ENCODE measurements at regions not wholly inside any gene's neighbourhood (a gene's known extent, or its start where the extent isn't known, plus 50 kb on each side); places are given as distances from the start of the nearest gene placed in this dataset.

GRCh38 chr12:66919466-66919865 is 240.6 kb upstream of the GRIP1 start:
- DNase-seq: no peak

- DNase-seq: no peak
Measured at GRCh38 chr12:66920205-66920604, 241.3 kb upstream of the GRIP1 start.

- no peak for DNase-seq
Measured at GRCh38 chr12:66921151-66921550, 242.3 kb upstream of the GRIP1 start.

DNA sequence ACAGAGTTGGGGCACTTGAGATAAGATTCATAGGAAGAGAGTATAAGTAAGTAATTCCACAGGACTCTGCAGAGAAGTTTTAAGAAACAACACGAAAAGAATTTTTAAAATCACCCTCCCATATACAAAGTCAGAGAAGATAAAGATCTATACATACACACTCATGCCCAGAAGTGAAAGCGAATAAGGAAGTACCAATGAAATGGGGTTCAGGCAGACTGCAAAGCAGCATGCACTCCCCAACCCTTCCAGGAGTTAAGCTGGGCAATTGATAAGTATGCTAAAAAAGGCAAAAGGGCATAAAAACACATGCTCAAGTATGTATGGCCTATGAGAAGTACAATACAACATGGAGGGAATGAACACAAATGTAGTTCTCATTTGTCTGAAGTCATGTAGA is 246.2 kb upstream of the GRIP1 start:
- DNase-seq: no peak

- no peak for DNase-seq
Measured at GRCh38 chr12:66929121-66929520, 250.2 kb upstream of the GRIP1 start.

- DNase-seq: no peak
Measured at GRCh38 chr12:66931091-66931490, 252.2 kb upstream of the GRIP1 start.

DNA sequence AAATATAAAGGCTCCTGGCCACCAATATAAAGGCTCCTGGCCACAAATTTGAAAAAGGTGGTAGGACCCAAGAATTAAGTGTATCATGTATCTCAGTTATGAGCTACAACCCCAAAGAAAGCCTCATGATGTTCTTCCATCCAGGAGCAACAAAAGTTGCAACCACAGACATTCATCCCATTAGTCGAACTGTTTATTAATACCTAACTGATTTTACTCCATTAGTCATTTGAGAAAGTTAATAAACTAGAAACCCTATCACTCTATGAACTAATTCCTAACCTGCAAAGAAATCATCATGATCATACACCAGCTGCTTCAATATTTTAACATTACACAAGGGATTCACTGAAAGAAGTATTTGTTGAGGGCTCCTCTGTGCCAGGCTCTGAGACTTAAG is 253.2 kb upstream of the GRIP1 start:
- DNase-seq: no peak

GRCh38 chr12:66934302-66935062 is 255.6 kb upstream of the GRIP1 start:
- DNase-seq: no peak

- DNase-seq: no peak
Measured at GRCh38 chr12:66941150-66941549, 262.3 kb upstream of the GRIP1 start.

DNA sequence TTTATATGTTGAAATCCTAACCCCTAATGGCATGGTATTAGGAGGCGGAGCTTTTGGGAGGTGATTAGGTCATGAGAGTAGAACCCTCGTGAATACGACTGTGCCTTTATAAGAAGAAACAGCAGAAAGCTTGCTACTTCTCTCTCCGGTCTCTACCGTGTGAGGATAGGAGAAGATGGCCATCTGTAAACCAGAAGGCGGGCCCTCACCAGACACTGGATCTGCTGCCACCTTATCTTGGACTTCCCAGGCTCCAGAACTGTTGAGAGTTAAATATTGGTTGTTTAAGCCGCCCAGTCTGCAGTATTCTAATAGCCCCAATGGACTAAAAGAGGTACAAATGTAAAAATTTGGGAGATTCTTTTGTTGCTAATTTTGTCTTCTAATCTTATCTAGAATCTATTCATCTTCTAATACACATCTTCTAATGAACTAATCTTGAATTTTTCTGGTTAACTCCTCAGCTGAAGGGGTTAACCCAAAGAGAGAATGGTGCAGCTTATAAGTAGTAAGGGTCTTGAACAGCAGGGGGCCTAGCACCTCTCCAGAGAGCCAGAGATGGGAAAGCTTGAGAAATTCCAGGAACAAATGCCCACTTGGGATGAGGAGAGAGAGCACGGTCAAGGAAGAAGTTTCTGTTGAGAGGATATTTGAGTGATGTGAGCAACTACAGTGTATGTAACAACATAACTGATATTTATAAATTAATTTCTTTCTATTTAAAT is 264.0 kb upstream of the GRIP1 start:
- DNase-seq: no peak

DNA sequence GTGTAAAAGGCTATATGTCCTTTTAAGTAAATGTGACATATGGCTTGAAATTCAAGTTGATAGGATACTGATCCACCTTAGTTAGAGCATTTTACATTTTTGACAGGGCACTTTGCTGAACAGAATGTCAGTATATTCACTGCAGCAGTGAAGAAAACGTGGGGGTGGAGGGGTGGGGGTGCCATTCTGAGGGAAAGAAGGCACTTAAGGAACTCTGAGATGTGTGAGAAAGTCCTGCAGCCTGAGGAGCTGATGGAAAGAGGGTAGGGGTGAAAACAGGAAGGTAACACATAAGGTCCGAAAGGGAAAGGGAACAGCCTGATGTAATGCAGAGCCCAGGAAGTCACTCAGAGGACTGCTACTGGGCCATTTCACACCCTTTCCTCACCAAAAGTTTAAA is 265.5 kb upstream of the GRIP1 start:
- DNase-seq: no peak

DNA sequence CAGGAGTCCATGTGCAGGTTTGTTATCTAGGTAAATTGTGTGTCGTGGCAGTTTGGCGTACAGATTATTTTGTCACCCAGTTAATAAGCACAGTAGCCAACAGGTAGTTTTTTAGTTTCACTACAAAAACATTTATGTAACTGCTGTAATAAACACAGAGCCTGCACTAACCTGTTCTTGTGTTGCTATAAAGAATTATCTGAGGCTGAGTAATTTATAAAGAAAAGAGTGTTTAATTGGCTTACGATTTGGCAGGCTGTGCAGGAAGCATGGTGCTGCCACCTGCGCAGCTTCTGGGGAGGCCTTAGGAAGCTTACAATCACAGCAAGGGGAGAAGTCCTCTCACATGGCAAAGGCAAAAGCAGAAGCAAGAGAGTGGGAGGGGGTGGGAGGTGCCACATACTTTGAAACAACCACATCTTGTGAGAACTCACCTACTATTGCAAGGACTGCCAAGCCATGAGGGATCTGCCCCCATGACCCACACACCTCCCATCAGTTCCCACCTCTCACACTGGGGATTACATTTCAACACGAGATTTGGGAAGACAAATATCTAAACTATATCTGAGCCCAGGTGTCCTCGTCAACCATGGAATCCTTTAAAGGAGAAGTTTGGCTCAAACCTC is 266.4 kb upstream of the GRIP1 start:
- DNase-seq: no peak

DNA sequence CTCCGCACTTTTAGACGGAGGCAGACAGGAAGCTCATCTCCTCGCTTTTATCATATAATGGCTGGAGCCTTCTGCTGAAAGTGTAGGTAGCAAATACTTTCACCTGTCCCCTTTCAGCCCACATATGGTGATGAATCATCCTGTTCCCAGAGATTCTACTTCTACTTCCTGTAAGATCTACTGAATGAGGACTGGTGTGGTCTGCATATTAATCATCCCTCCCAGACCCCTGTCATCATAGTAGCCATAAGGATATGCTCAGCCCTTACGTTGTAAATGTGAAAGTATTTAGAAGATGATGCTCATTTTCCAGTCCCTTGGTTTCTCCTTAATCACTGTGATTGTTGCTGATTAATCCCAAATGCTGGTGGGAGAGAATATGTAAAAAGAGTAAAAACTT is 268.2 kb upstream of the GRIP1 start:
- no peak for DNase-seq

GRCh38 chr12:66952668-66953067 is 273.8 kb upstream of the GRIP1 start:
- DNase-seq: no peak

DNA sequence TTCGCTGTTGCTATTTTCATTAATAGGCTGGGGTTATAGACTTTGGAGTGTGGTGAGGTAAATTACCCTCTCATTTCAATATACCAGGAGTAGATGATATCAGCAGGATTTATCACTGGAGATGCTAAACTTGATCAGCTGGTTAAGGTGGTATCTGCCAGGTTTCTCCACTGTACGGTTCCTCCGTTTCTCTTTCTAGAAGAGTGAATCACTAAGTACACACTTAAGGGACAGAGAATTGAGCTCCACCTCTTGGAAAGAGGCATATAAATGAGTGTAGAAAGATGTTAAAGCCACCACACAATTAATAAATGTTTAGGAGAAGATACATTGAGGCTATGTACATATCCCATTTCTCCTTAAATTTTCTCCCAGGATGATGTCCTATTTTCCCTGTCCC is 277.4 kb upstream of the GRIP1 start:
- no peak for DNase-seq

GRCh38 chr12:66959276-66959675 is 280.4 kb upstream of the GRIP1 start:
- DNase-seq: no peak

DNA sequence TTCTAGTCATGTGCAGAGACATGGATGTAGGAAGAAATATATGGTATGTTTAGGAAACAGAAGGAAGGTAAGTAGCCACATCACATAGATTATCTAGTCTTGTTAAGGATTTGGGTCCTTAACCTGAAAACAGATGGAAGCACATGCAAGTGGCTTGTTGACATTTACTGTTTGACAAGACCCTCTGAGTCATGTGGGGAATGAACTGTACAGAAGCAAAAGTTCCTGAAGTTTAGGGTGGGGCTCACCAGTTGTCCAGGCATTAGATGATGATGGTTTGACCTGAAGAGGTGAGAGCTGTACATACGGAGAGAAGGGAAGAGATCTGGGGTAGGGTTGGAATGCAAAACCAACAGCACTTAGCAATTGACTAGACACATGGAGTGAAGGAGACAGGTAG is 281.1 kb upstream of the GRIP1 start:
- DNase-seq: no peak

GRCh38 chr12:66960704-66961690 is 282.1 kb upstream of the GRIP1 start:
- no peak for DNase-seq

- no peak for DNase-seq
Measured at GRCh38 chr12:66962290-66962689, 283.4 kb upstream of the GRIP1 start.

GRCh38 chr12:66963901-66964300 is 285.0 kb upstream of the GRIP1 start:
- no peak for DNase-seq

DNA sequence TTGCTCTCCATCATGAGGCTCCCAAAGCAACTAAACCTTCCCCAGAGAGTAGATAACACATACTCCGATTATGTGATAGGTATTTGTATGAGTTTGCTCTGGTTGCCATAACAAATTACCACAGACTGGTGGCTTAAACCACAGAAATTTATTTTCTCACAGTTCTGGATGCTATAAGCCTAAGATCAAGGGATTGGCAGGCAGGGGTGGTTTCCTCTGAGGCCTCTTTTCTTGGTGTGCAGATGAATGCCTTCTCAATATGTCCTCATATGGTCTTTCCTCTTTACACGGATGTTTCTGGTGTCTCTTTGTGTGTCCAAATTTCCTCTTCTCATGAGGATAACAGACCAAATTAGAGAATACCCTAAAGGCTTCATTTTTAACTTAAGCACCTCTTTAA is 285.8 kb upstream of the GRIP1 start:
- DNase-seq: no peak

- DNase-seq: no peak
Measured at GRCh38 chr12:66965621-66966020, 286.7 kb upstream of the GRIP1 start.

DNA sequence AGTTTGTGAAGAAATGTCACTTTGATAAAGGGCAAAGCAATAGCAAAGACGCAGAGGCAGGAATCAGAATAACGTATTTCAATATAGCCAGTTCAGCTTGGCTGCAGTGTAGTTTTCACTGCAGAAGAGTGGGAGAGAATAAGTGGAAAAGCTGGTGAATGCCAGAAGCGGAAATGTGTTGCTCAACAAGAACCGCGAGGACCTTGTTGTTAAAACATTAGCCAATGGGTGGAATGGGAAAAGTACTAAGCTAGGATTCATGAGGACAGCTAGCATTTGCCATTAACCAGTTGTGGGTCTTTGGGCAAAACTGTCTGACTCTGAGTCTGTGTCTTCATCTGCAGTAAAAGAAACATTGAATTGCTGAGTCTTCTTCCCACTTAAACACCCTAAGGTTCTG is 292.9 kb upstream of the GRIP1 start:
- DNase-seq: no peak
